NCI-H510A treated with DMSO at 0.1 percent for 48 hours (cell line): ENCODE measurements at regions not wholly inside any gene's neighbourhood (a gene's known extent, or its start where the extent isn't known, plus 50 kb on each side); places are given as distances from the start of the nearest gene placed in this dataset.

ENCODE experiments used
- DNase-seq: peaks from one replicate; lab custom pipeline; 2025; lab: John Stamatoyannopoulos, UW

GRCh38 chr15:69793431-69793780 is 304.3 kb downstream of the TLE3 start:
- no peak for DNase-seq

GRCh38 chr15:69793781-69794451 is 303.8 kb downstream of the TLE3 start:
- no peak for DNase-seq

- no peak for DNase-seq
Observed at GRCh38 chr15:69794645-69795469, 302.9 kb downstream of the TLE3 start.

- DNase-seq = no peak
Observed at GRCh38 chr15:69795601-69796000, 302.1 kb downstream of the TLE3 start.

GRCh38 chr15:69797051-69797595 is 300.6 kb downstream of the TLE3 start:
- no peak for DNase-seq

GRCh38 chr15:69797615-69798014 is 300.1 kb downstream of the TLE3 start:
- no peak for DNase-seq

- no peak for DNase-seq
Observed at GRCh38 chr15:69798481-69799250, 299.1 kb downstream of the TLE3 start.

GRCh38 chr15:69801144-69801543 is 296.6 kb downstream of the TLE3 start:
- no peak for DNase-seq

GRCh38 chr15:69802432-69802831 is 295.3 kb downstream of the TLE3 start:
- no peak for DNase-seq

- DNase-seq = no peak
Observed at GRCh38 chr15:69804786-69805185, 292.9 kb downstream of the TLE3 start.

- no peak for DNase-seq
Observed at GRCh38 chr15:69805248-69805953, 292.3 kb downstream of the TLE3 start.

GRCh38 chr15:69806287-69806915 is 291.3 kb downstream of the TLE3 start:
- DNase-seq = no peak

- DNase-seq = no peak
Observed at GRCh38 chr15:69807721-69808120, 290.0 kb downstream of the TLE3 start.

- DNase-seq = no peak
Observed at GRCh38 chr15:69808756-69809155, 289.0 kb downstream of the TLE3 start.

- no peak for DNase-seq
Observed at GRCh38 chr15:69809421-69809820, 288.3 kb downstream of the TLE3 start.

GRCh38 chr15:69810431-69811354 is 287.0 kb downstream of the TLE3 start:
- peak; percentile 13 for DNase-seq

GRCh38 chr15:69812861-69813261 is 284.9 kb downstream of the TLE3 start:
- DNase-seq = no peak

- DNase-seq = no peak
Observed at GRCh38 chr15:69813881-69814280, 283.8 kb downstream of the TLE3 start.

- DNase-seq = no peak
Observed at GRCh38 chr15:69814932-69815331, 282.8 kb downstream of the TLE3 start.

GRCh38 chr15:69815793-69816192 is 281.9 kb downstream of the TLE3 start:
- peak; percentile 2 for DNase-seq
